Activated T-cell treated with anti-CD3 and anti-CD28 coated beads, Interleukin-2, amount 50 U/mL, for 4 hours (primary cell): ENCODE measurements at regions not wholly inside any gene's neighbourhood (a gene's known extent, or its start where the extent isn't known, plus 50 kb on each side); places are given as distances from the start of the nearest gene placed in this dataset.

Experiments
- ATAC-seq, 2 donors: fragments of 200-7000 bp; cut with Tn5 transposase; one replicate each; pipeline ENCODE4 v1.10.0; 2021
- DNase-seq: peaks from one replicate; pipeline ENCODE4 v3.0.0-alpha.2; 2020
- H3K27me3 Mint-ChIP-seq: one replicate; pipeline ENCODE4 v1.8.0; 2021; ENCODE audit warnings: low read depth, mixed read lengths
- H3K36me3 Mint-ChIP-seq: one replicate; pipeline ENCODE4 v1.8.0; 2022; ENCODE audit warnings: mixed read lengths; ENCODE audit not compliant: insufficient read depth
- H3K4me1 Mint-ChIP-seq: one replicate; pipeline ENCODE4 v1.8.0; 2021; ENCODE audit warnings: low read depth, mixed read lengths
- H3K4me3 Mint-ChIP-seq: one replicate; pipeline ENCODE4 v1.8.0; 2021; ENCODE audit warnings: mild to moderate bottlenecking, moderate library complexity, mixed read lengths
- H3K9me3 Mint-ChIP-seq: one replicate; pipeline ENCODE4 v1.8.0; 2021; ENCODE audit warnings: mixed read lengths

GRCh38 chr1:36675931-36676562 is 193.3 kb upstream of the CSF3R start:
- Mint-ChIP-seq H3K36me3 (no peaks in the 10 kb centered on the region), H3K4me1 (no peaks in the 10 kb centered on the region), H3K4me3 (no peak overlapping the region), H3K9me3 (no peaks in the 10 kb centered on the region), H3K27me3 (peaks cover 10% of the 10 kb centered on the region)
- DNase-seq, result no peak
- no peak for ATAC-seq

GRCh38 chr1:36675106-36675505 is 192.4 kb upstream of the CSF3R start:
- Mint-ChIP-seq H3K36me3 (no peaks in the 10 kb centered on the region), H3K27me3 (peaks cover 12% of the 10 kb centered on the region), H3K9me3 (no peaks in the 10 kb centered on the region), H3K4me3 (no peak overlapping the region), H3K4me1 (no peaks in the 10 kb centered on the region)
- ATAC-seq, result no peak
- no peak for DNase-seq

GRCh38 chr1:36673202-36673601 is 190.5 kb upstream of the CSF3R start:
- Mint-ChIP-seq H3K27me3 (peaks cover 19% of the 10 kb centered on the region), H3K4me3 (no peak overlapping the region), H3K36me3 (no peaks in the 10 kb centered on the region), H3K9me3 (no peaks in the 10 kb centered on the region), H3K4me1 (no peaks in the 10 kb centered on the region)
- DNase-seq (no peak), ATAC-seq (no peak)

GRCh38 chr1:36669262-36669661 is 186.5 kb upstream of the CSF3R start:
- Mint-ChIP-seq H3K4me1 (no peaks in the 10 kb centered on the region), H3K27me3 (peaks cover 18% of the 10 kb centered on the region), H3K36me3 (no peaks in the 10 kb centered on the region), H3K4me3 (no peak overlapping the region), H3K9me3 (no peaks in the 10 kb centered on the region)
- ATAC-seq, result no peak
- DNase-seq, result no peak

- Mint-ChIP-seq H3K36me3 (no peaks in the 10 kb centered on the region), H3K27me3 (peaks cover 18% of the 10 kb centered on the region), H3K9me3 (no peaks in the 10 kb centered on the region), H3K4me3 (no peak overlapping the region), H3K4me1 (no peaks in the 10 kb centered on the region)
- ATAC-seq (no peak), DNase-seq (no peak)
Observed at GRCh38 chr1:36667836-36668235, 185.1 kb upstream of the CSF3R start.

GRCh38 chr1:36667256-36667655 is 184.5 kb upstream of the CSF3R start:
- ATAC-seq (no peak), DNase-seq (no peak)
- H3K27me3 Mint-ChIP-seq, result peaks cover 21% of the 10 kb centered on the region
- no peak overlapping the region for H3K4me3 Mint-ChIP-seq
- H3K4me1 Mint-ChIP-seq, result no peaks in the 10 kb centered on the region
- no peaks in the 10 kb centered on the region for H3K36me3 Mint-ChIP-seq
- H3K9me3 Mint-ChIP-seq, result no peaks in the 10 kb centered on the region

GRCh38 chr1:36665478-36666080 is 182.9 kb upstream of the CSF3R start:
- no peaks in the 10 kb centered on the region for H3K9me3 Mint-ChIP-seq
- H3K36me3 Mint-ChIP-seq, result no peaks in the 10 kb centered on the region
- H3K4me3 Mint-ChIP-seq, result no peak overlapping the region
- peaks cover 24% of the 10 kb centered on the region for H3K27me3 Mint-ChIP-seq
- no peaks in the 10 kb centered on the region for H3K4me1 Mint-ChIP-seq
- DNase-seq (no peak), ATAC-seq (no peak)

- DNase-seq, result no peak
- ATAC-seq, result no peak
- Mint-ChIP-seq H3K36me3 (no peaks in the 10 kb centered on the region), H3K4me1 (no peaks in the 10 kb centered on the region), H3K9me3 (no peaks in the 10 kb centered on the region), H3K4me3 (no peak overlapping the region), H3K27me3 (peaks cover 21% of the 10 kb centered on the region)
Observed at GRCh38 chr1:36664571-36665287, 182.0 kb upstream of the CSF3R start.

GRCh38 chr1:36663772-36664430 is 181.2 kb upstream of the CSF3R start:
- Mint-ChIP-seq H3K9me3 (no peaks in the 10 kb centered on the region), H3K36me3 (no peaks in the 10 kb centered on the region), H3K4me1 (no peaks in the 10 kb centered on the region), H3K27me3 (peaks cover 26% of the 10 kb centered on the region), H3K4me3 (no peak overlapping the region)
- DNase-seq (no peak), ATAC-seq (no peak)

- no peak for ATAC-seq
Observed at GRCh38 chr1:36658838-36659237, 176.1 kb upstream of the CSF3R start.

GRCh38 chr1:36657826-36658225 is 175.1 kb upstream of the CSF3R start:
- DNase-seq, result no peak
- H3K4me1 Mint-ChIP-seq, result no peaks in the 10 kb centered on the region
- H3K27me3 Mint-ChIP-seq, result peaks cover 35% of the 10 kb centered on the region
- no peaks in the 10 kb centered on the region for H3K9me3 Mint-ChIP-seq
- no peak overlapping the region for H3K4me3 Mint-ChIP-seq
- ATAC-seq, result no peak
- H3K36me3 Mint-ChIP-seq, result no peaks in the 10 kb centered on the region

More at GRCh38 chr1:36658838-36659237, 176.1 kb upstream of the CSF3R start:
- no peaks in the 10 kb centered on the region for H3K9me3 Mint-ChIP-seq
- peaks cover 31% of the 10 kb centered on the region for H3K27me3 Mint-ChIP-seq
- H3K4me1 Mint-ChIP-seq, result no peaks in the 10 kb centered on the region
- H3K4me3 Mint-ChIP-seq, result no peak overlapping the region
- DNase-seq, result no peak
- no peaks in the 10 kb centered on the region for H3K36me3 Mint-ChIP-seq

GRCh38 chr1:36656838-36657237 is 174.1 kb upstream of the CSF3R start:
- Mint-ChIP-seq H3K9me3 (no peaks in the 10 kb centered on the region), H3K4me3 (no peak overlapping the region), H3K27me3 (peaks cover 41% of the 10 kb centered on the region), H3K4me1 (no peaks in the 10 kb centered on the region), H3K36me3 (no peaks in the 10 kb centered on the region)
- ATAC-seq (no peak), DNase-seq (no peak)

GRCh38 chr1:36656271-36656670 is 173.6 kb upstream of the CSF3R start:
- H3K27me3 Mint-ChIP-seq, result peaks cover 42% of the 10 kb centered on the region
- no peaks in the 10 kb centered on the region for H3K36me3 Mint-ChIP-seq
- DNase-seq (no peak), ATAC-seq (no peak)
- H3K9me3 Mint-ChIP-seq, result no peaks in the 10 kb centered on the region
- no peak overlapping the region for H3K4me3 Mint-ChIP-seq
- H3K4me1 Mint-ChIP-seq, result no peaks in the 10 kb centered on the region

- no peak for ATAC-seq
- no peaks in the 10 kb centered on the region for H3K9me3 Mint-ChIP-seq
- no peaks in the 10 kb centered on the region for H3K36me3 Mint-ChIP-seq
- no peak for DNase-seq
- peaks cover 46% of the 10 kb centered on the region for H3K27me3 Mint-ChIP-seq
- no peak overlapping the region for H3K4me3 Mint-ChIP-seq
- no peaks in the 10 kb centered on the region for H3K4me1 Mint-ChIP-seq
Observed at GRCh38 chr1:36654586-36654985, 171.9 kb upstream of the CSF3R start.
